ENCODE measurements at regions not wholly inside any gene's neighbourhood (a gene's known extent, or its start where the extent isn't known, plus 50 kb on each side); places are given as distances from the start of the nearest gene placed in this dataset.

- no peak overlapping the region for H2BK15ac ChIP-seq (ENCODE audit: low read depth, poor library complexity, severe bottlenecking)
- no peak for DNase-seq
Measured at GRCh38 chr4:34372815-34373214, 1871.5 kb downstream of the ARAP2 start.

GRCh38 chr4:34373456-34373855 is 1870.9 kb downstream of the ARAP2 start:
- H2BK120ac ChIP-seq (ENCODE audit: low read depth, low read length), result no peak overlapping the region
- no peaks in the 10 kb centered on the region for H3K36me3 ChIP-seq (ENCODE audit: control insufficient read depth in 1 of 2, insufficient read depth in 2 of 2, low read depth in 1 of 2, low read length in 2 of 2)
- DNase-seq, result no peak
- no peak overlapping the region for H3K4me2 ChIP-seq (ENCODE audit: low read length, poor library complexity, severe bottlenecking)
- H3K9me3 ChIP-seq (ENCODE audit: control insufficient read depth, low read length), result peaks cover 3% of the 10 kb centered on the region
- no peak overlapping the region for H2AK5ac ChIP-seq (ENCODE audit: low read length, severe bottlenecking)
- no peak overlapping the region for H2AFZ ChIP-seq (ENCODE audit: low read depth, low read length)
- H2BK5ac ChIP-seq (ENCODE audit: low read depth, low read length, poor library complexity, severe bottlenecking), result no peak overlapping the region
- 99% methylated on average over 3 of the region's 3 CpGs for WGBS
- H3K23ac ChIP-seq (ENCODE audit: low read length in 2 of 2), result no peak overlapping the region
- H3K4me1 ChIP-seq (ENCODE audit: control insufficient read depth, insufficient read depth, low read depth, low read length), result no peaks in the 10 kb centered on the region
- H3K4me3 ChIP-seq (ENCODE audit: insufficient read depth in 1 of 2, low read depth in 1 of 2, low read length in 2 of 2), result no peak overlapping the region
- no peak overlapping the region for H3K27ac ChIP-seq (ENCODE audit: low read length, poor library complexity, severe bottlenecking)
- no peak overlapping the region for H3K14ac ChIP-seq (ENCODE audit: low read length in 2 of 2)
- H2BK15ac ChIP-seq (ENCODE audit: low read depth, poor library complexity, severe bottlenecking), result no peak overlapping the region
- H3K4ac ChIP-seq (ENCODE audit: low read depth in 1 of 2, low read length in 2 of 2), result no peak overlapping the region
- no peak overlapping the region for H2BK12ac ChIP-seq (ENCODE audit: low read length in 2 of 2)
- no peak overlapping the region for H4K91ac ChIP-seq (ENCODE audit: low read length)
- no peak overlapping the region for H3K9ac ChIP-seq (ENCODE audit: low read length)
- no peak overlapping the region for H3K18ac ChIP-seq (ENCODE audit: low read depth in 1 of 2, low read length in 2 of 2)
- no peaks in the 10 kb centered on the region for H3K79me1 ChIP-seq (replicated peaks; ENCODE audit: low read length, poor library complexity, severe bottlenecking)
- no peaks in the 10 kb centered on the region for H3K27me3 ChIP-seq (ENCODE audit: control insufficient read depth in 1 of 2, insufficient read depth in 1 of 2, low read length in 2 of 2)
- H4K8ac ChIP-seq (ENCODE audit: low read length), result no peak overlapping the region

More at GRCh38 chr4:34372815-34373214, 1871.5 kb downstream of the ARAP2 start:
- Histone ChIP-seq H4K91ac (ENCODE audit: low read length) (no peak overlapping the region), H3K23ac (ENCODE audit: low read length in 2 of 2) (no peak overlapping the region), H3K14ac (ENCODE audit: low read length in 2 of 2) (no peak overlapping the region), H2BK12ac (ENCODE audit: low read length in 2 of 2) (no peak overlapping the region), H3K9me3 (ENCODE audit: control insufficient read depth, low read length) (peaks cover 3% of the 10 kb centered on the region), H3K27ac (ENCODE audit: low read length, poor library complexity, severe bottlenecking) (no peak overlapping the region), H3K4me3 (ENCODE audit: insufficient read depth in 1 of 2, low read depth in 1 of 2, low read length in 2 of 2) (no peak overlapping the region), H2BK120ac (ENCODE audit: low read depth, low read length) (no peak overlapping the region), H3K79me1 (replicated peaks; ENCODE audit: low read length, poor library complexity, severe bottlenecking) (no peaks in the 10 kb centered on the region), H2AK5ac (ENCODE audit: low read length, severe bottlenecking) (no peak overlapping the region), H3K18ac (ENCODE audit: low read depth in 1 of 2, low read length in 2 of 2) (no peak overlapping the region), H3K9ac (ENCODE audit: low read length) (no peak overlapping the region), H3K4me1 (ENCODE audit: control insufficient read depth, insufficient read depth, low read depth, low read length) (no peaks in the 10 kb centered on the region), H3K27me3 (ENCODE audit: control insufficient read depth in 1 of 2, insufficient read depth in 1 of 2, low read length in 2 of 2) (no peaks in the 10 kb centered on the region), H4K8ac (ENCODE audit: low read length) (no peak overlapping the region), H3K4ac (ENCODE audit: low read depth in 1 of 2, low read length in 2 of 2) (no peak overlapping the region), H2BK5ac (ENCODE audit: low read depth, low read length, poor library complexity, severe bottlenecking) (no peak overlapping the region), H3K36me3 (ENCODE audit: control insufficient read depth in 1 of 2, insufficient read depth in 2 of 2, low read depth in 1 of 2, low read length in 2 of 2) (no peaks in the 10 kb centered on the region), H3K4me2 (ENCODE audit: low read length, poor library complexity, severe bottlenecking) (no peak overlapping the region), H2AFZ (ENCODE audit: low read depth, low read length) (no peak overlapping the region)
- WGBS, result 100% methylated on average over 1 of the region's 2 CpGs

- Histone ChIP-seq H2BK5ac (ENCODE audit: low read depth, low read length, poor library complexity, severe bottlenecking) (no peak overlapping the region), H2BK12ac (ENCODE audit: low read length in 2 of 2) (no peak overlapping the region), H4K8ac (ENCODE audit: low read length) (no peak overlapping the region), H3K9ac (ENCODE audit: low read length) (no peak overlapping the region), H3K23ac (ENCODE audit: low read length in 2 of 2) (no peak overlapping the region), H2BK15ac (ENCODE audit: low read depth, poor library complexity, severe bottlenecking) (no peak overlapping the region), H2AK5ac (ENCODE audit: low read length, severe bottlenecking) (no peak overlapping the region), H3K4ac (ENCODE audit: low read depth in 1 of 2, low read length in 2 of 2) (no peak overlapping the region), H3K27me3 (ENCODE audit: control insufficient read depth in 1 of 2, insufficient read depth in 1 of 2, low read length in 2 of 2) (no peaks in the 10 kb centered on the region), H3K14ac (ENCODE audit: low read length in 2 of 2) (no peak overlapping the region), H3K27ac (ENCODE audit: low read length, poor library complexity, severe bottlenecking) (no peak overlapping the region), H3K36me3 (ENCODE audit: control insufficient read depth in 1 of 2, insufficient read depth in 2 of 2, low read depth in 1 of 2, low read length in 2 of 2) (no peaks in the 10 kb centered on the region), H2AFZ (ENCODE audit: low read depth, low read length) (no peak overlapping the region), H3K4me1 (ENCODE audit: control insufficient read depth, insufficient read depth, low read depth, low read length) (no peaks in the 10 kb centered on the region), H3K4me3 (ENCODE audit: insufficient read depth in 1 of 2, low read depth in 1 of 2, low read length in 2 of 2) (no peak overlapping the region), H3K4me2 (ENCODE audit: low read length, poor library complexity, severe bottlenecking) (no peak overlapping the region), H2BK120ac (ENCODE audit: low read depth, low read length) (no peak overlapping the region), H3K18ac (ENCODE audit: low read depth in 1 of 2, low read length in 2 of 2) (no peak overlapping the region), H4K91ac (ENCODE audit: low read length) (no peak overlapping the region), H3K9me3 (ENCODE audit: control insufficient read depth, low read length) (peaks cover 31% of the 10 kb centered on the region), H3K79me1 (replicated peaks; ENCODE audit: low read length, poor library complexity, severe bottlenecking) (no peaks in the 10 kb centered on the region)
- WGBS, result 91% methylated on average over 2 of the region's 2 CpGs
- DNase-seq, result no peak
Measured at GRCh38 chr4:34412233-34412632, 1832.1 kb downstream of the ARAP2 start.

- Histone ChIP-seq H3K4me2 (ENCODE audit: low read length, poor library complexity, severe bottlenecking) (no peak overlapping the region), H3K27ac (ENCODE audit: low read length, poor library complexity, severe bottlenecking) (no peak overlapping the region), H3K27me3 (ENCODE audit: control insufficient read depth in 1 of 2, insufficient read depth in 1 of 2, low read length in 2 of 2) (no peaks in the 10 kb centered on the region), H3K18ac (ENCODE audit: low read depth in 1 of 2, low read length in 2 of 2) (no peak overlapping the region), H2BK5ac (ENCODE audit: low read depth, low read length, poor library complexity, severe bottlenecking) (no peak overlapping the region), H3K4me3 (ENCODE audit: insufficient read depth in 1 of 2, low read depth in 1 of 2, low read length in 2 of 2) (no peak overlapping the region), H4K8ac (ENCODE audit: low read length) (no peak overlapping the region), H3K4me1 (ENCODE audit: control insufficient read depth, insufficient read depth, low read depth, low read length) (no peaks in the 10 kb centered on the region), H2AFZ (ENCODE audit: low read depth, low read length) (no peak overlapping the region), H3K4ac (ENCODE audit: low read depth in 1 of 2, low read length in 2 of 2) (no peak overlapping the region), H3K23ac (ENCODE audit: low read length in 2 of 2) (no peak overlapping the region), H4K91ac (ENCODE audit: low read length) (no peak overlapping the region), H3K79me1 (replicated peaks; ENCODE audit: low read length, poor library complexity, severe bottlenecking) (no peaks in the 10 kb centered on the region), H3K14ac (ENCODE audit: low read length in 2 of 2) (no peak overlapping the region), H2AK5ac (ENCODE audit: low read length, severe bottlenecking) (no peak overlapping the region), H3K9me3 (ENCODE audit: control insufficient read depth, low read length) (peaks cover 31% of the 10 kb centered on the region), H3K36me3 (ENCODE audit: control insufficient read depth in 1 of 2, insufficient read depth in 2 of 2, low read depth in 1 of 2, low read length in 2 of 2) (no peaks in the 10 kb centered on the region), H3K9ac (ENCODE audit: low read length) (no peak overlapping the region), H2BK15ac (ENCODE audit: low read depth, poor library complexity, severe bottlenecking) (no peak overlapping the region), H2BK12ac (ENCODE audit: low read length in 2 of 2) (no peak overlapping the region), H2BK120ac (ENCODE audit: low read depth, low read length) (no peak overlapping the region)
- 91% methylated on average over 2 of the region's 2 CpGs for WGBS
- no peak for DNase-seq
Measured at GRCh38 chr4:34412911-34413310, 1831.4 kb downstream of the ARAP2 start.
